GM12872 (cell line): ENCODE measurements at regions not wholly inside any gene's neighbourhood (a gene's known extent, or its start where the extent isn't known, plus 50 kb on each side); places are given as distances from the start of the nearest gene placed in this dataset.

Source experiments
- TF ChIP-seq, protein P1 (sequence below): IDR thresholded peaks from 3 replicates; pipeline ENCODE4 v1.5.1; 2011; ENCODE audit warnings: low read depth, mild to moderate bottlenecking, low read length, moderate library complexity; ENCODE audit not compliant: insufficient read depth

DNA sequence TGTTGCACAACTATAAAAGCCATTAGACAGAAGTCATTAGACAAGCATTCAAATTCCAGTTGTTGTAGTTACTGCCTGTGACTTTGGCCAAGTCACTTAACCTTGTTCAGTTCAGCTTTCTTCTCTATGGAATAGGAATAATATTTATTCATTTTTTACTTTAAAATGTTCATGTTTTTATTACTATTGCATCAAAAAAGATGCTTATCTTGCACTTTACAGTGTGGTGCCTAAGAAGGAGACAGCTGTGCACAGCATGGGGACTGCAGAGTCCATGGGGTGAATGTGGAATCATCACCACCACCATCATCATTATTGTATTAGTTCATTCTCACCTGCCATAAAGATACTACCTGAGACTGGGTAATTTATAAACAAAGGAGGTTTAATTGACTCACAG lies 504.2 kb downstream of the SOX2 start:
- TF ChIP-seq, protein P1, sequence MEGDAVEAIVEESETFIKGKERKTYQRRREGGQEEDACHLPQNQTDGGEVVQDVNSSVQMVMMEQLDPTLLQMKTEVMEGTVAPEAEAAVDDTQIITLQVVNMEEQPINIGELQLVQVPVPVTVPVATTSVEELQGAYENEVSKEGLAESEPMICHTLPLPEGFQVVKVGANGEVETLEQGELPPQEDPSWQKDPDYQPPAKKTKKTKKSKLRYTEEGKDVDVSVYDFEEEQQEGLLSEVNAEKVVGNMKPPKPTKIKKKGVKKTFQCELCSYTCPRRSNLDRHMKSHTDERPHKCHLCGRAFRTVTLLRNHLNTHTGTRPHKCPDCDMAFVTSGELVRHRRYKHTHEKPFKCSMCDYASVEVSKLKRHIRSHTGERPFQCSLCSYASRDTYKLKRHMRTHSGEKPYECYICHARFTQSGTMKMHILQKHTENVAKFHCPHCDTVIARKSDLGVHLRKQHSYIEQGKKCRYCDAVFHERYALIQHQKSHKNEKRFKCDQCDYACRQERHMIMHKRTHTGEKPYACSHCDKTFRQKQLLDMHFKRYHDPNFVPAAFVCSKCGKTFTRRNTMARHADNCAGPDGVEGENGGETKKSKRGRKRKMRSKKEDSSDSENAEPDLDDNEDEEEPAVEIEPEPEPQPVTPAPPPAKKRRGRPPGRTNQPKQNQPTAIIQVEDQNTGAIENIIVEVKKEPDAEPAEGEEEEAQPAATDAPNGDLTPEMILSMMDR: no peak

DNA sequence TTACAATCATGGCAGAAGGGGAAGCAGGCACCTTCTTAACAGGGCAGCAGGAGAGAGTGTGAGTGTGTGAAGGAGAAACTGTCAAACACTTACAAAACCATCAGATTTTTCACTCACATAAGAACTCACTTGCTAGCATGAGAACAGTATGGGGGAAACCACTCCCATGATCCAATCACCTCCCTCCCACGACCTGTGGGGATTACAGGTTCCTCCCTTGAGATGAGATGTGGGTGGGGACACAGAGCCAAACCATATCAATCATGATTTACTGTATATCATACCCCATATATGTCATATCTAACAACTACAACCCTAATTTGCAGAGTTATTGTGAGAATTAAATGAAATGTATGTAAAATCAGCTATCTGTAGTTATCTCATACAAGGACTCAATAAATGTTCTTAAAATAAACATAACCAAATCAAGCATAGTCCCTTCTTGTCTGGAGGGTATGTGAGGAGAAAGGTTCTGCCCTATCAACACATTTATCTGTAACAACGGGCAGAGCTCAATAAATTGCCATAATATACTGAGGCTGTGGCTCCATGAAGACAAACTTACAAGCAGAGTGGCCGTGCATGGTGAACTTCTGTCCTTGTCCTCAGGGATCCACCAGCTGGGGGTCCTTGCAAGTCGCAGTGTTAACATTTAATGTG lies 504.7 kb downstream of the SOX2 start:
- TF ChIP-seq, protein P1: no peak

DNA sequence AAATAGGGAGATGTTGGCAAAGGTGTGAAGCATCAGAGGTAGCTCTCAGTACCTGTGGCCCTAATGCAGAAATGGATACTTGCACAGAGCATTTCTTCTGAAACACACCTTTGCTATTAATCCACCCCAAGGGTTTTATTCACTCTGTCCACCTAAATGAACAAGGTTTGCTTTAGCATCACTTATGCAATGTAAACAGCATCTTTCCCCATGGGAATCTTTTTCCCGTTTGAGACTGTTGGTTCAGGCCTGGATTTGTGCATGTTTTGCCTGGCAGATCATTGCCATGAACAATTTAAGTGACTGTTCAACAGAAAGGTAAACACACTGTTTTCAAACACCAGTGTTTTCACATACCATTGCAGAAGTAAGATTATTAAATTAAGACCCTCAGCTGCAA lies 508.3 kb downstream of the SOX2 start:
- TF ChIP-seq, protein P1: no peak

DNA sequence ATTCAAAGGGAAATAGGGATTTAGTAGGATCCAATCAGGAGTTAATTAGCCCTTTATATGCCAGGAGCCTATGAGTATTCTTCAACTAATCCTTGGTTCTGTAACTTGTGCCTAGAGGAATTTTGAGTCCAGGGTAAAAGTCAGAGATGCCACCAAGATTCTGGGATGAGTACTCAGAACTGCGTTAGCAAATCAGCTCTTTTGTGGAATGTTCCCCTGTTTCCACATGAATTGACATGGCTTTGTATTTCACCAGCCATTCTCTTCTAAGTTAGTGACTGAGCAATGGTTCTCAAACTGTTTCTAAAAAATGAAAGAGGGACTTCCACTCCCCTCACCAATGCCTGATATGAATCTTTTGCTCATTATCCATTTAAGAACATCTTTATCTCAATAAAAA lies 508.7 kb downstream of the SOX2 start:
- TF ChIP-seq, protein P1: no peak

DNA sequence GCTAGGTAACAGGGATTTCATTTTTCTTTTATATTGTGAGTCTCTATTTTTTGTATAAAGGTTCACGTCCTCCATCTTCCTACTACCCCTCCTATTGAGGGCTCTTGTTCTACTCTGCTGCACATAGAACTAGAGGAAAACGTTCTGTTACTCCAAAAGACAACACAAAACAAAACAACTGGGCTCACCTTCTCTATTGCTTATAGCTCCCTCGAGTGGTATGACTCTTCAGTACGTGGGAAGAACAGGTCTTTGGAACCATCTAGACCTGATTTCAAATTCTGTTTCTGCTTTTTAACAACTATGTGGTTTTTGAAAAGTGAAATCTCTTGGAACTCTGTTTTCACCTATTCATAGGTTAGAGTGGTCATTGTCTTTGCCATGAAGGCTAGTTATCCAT lies 515.3 kb downstream of the SOX2 start:
- TF ChIP-seq, protein P1: no peak

DNA sequence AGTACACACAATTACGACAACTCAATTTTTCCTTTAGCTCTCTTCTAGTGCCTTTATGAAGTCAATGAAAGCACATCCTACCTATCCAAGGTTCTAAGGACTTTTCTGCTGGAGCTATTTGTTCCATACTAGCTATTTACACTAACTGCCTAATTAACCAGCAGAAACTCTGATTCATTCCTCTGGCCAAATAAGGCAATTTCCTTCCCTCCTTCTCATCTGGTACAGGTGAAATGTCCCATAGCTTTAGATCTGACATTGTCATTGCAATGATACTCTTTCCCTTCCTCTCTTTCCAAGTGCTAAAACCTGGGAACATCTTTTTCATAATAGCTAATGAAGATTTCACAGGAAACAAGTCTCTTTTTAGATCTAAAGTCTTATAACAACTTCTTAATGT lies 521.7 kb downstream of the SOX2 start:
- TF ChIP-seq, protein P1: no peak

DNA sequence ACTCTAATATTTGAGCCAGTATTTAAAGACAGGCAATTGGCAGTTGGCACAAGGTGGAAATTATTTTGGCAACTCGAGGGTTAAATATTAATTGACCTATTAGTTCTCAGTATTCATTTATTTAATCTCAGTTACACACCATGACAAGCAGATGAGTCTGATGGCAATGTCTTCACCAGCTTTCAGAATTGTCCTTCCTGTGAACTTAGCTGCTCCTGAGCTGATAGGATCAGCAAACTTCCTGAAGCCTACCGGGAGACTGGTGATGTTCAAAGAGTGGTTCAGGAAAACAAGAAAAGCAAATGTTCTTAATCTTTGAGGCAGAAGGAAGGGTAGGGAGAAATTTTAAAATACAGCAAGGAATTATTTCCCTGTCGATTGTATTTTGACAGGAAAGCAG lies 522.2 kb downstream of the SOX2 start:
- TF ChIP-seq, protein P1: no peak
